Right ventricle myocardium superior (tissue), 1 donor: ENCODE measurements at regions not wholly inside any gene's neighbourhood (a gene's known extent, or its start where the extent isn't known, plus 50 kb on each side); places are given as distances from the start of the nearest gene placed in this dataset.

Experiments used
- ATAC-seq: fragments of 200-7000 bp; cut with Tn5 transposase; one replicate; pipeline ENCODE4 v1.9.1; 2020; ENCODE audit warnings: mild to moderate bottlenecking; ENCODE audit not compliant: poor library complexity
- DNase-seq: peaks from one replicate; pipeline ENCODE4 v3.0.0-alpha.2; 2020
- intact Hi-C: fragments of 100-400 bp; cut with DNase I; formaldehyde crosslinking; loops from one replicate; pipeline ENCODE4 v1.11.2; 2022
- donor health status: DM: no; HTN: yes; CAD: no; lungs with severe emphysema.

DNA sequence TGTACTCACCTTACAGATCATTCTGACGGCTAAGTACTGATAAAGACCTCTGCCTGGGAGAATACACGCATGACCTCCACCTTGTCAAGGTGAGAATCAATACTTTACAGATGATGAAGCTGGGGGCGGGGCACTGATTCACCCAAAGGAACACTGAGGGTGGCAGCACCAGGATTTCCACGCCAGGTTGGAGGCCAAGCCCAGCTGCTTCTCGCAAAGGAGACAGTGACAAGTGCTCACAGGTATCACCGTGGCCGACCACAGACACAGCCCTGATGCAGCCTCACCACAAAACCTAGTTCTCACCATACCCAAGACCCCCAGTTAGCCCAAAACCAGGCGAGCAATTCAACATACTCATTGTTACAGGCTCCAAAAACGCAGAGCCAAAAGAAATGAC lies 434.2 kb downstream of the SOX9 start:
- ATAC-seq = no peak
- no peak for DNase-seq
- intact Hi-C loops = loop anchor here (10.0 kb wide), 1 partner anchor 170 kb away; no protein-coding TSS in a partner anchor

DNA sequence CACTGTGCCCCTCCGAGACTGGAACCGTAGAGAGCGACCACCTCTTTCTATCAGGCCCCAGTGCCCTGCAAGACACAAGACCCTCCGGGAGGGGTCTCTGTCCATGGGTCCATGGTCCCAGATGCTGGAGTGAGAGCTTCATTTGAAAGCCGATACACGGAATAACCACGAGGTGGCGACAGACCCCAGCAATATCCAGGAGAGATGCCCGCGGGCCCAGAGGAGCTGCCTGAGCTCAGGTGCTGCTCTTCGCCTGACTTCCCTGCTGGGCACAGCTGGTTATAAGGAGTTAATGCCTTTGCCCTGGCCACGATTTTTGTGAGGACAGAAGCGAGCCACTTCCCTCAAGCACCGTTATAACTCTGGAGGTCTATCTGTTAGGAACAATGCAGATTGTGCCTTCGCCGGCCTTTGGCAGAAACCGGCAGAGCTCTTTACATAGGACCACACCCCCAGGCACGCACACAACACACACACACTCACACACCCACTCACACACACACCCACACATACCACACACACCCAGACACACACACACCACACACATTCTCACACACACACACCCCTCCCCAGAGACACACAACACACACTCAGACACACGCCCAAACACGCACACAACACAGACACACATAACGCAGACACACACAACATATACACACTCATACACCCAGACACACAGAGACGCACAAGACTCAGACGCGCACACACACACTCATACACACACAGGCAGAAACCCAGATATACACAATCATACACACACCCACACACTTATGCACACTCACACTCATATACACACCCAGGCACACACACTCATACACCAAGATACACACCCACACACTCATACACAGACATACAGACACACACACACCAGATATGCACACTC lies 436.4 kb downstream of the SOX9 start:
- peak; percentile 55 for ATAC-seq
- DNase-seq = peak; percentile 59
- intact Hi-C loops = loop anchor here (10.0 kb wide), 1 partner anchor 168 kb away; no protein-coding TSS in a partner anchor

DNA sequence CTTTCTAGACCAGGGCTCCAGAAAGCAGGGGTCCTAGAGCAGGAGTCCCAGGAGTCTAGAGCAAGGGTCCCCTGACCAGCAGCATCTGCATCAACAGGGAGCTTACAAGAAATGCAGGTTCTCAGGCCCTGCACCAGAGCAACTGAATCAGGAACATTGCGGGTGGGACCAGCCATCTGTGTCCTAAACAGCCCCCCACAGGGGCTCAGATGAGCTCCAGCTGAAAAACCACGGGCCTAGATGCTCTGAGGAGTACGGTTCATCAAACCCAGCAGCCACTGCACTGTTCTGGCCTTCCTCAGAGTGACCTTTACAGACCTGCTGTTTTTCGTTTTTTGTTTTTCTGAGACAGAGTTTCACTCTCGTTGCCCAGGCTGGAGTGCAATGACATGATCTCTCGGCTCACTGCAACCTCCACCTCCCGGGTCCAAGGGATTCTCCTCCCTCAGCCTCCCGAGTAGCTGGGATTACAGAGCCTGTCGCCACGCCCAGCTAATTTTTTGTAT lies 438.2 kb downstream of the SOX9 start:
- DNase-seq = no peak
- intact Hi-C loops = loop anchor here (10.0 kb wide), 1 partner anchor 166 kb away; no protein-coding TSS in a partner anchor

DNA sequence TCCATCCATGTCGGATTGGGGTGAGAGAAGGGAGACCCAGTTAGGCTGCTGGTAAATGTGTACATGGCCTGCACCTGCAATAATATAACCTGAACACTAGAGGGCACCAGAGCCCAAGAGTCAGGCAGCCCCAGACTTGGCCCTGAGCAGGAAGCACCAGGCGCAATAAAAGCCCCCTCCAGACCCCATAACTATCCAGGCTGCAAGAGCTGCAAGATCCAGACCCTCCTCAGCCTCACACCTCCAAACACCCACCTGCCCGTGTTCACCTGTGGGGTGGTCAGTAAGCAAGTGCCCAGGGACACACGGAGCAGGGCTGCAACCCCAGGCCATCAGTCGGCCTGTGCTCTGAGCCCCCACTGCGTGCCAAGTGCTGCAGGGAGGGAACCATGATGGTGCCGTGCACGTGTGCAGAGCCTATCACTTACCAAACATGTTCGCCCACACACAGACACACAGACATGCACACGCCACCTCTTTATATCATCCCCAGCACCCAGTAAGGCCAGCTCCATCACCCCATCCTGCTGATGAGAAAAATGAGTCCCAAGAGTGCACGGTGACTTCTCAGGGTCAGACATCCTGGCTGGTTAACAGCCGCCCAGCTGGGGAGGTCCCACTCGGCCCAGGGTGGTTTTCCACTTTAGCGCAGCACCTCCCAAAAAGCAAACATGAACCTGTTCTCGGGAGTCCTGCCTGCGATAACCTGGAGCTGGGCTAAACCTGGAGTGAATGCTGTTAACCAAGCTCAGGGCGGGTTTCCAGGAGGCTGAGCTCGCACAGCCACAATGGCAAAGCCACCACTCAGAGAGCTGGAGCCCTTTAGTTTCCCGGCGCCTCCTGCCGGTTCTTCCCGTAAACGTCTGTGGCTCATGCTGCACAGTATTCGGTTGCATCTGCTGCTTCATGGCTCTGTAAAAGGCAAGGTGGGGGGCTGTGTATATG lies 439.8 kb downstream of the SOX9 start:
- peak; percentile 84 for ATAC-seq
- intact Hi-C loops = loop anchor here (10.0 kb wide), 1 partner anchor 594 kb away; no protein-coding TSS in a partner anchor
- no peak for DNase-seq

More for the DNA sequence above, 438.2 kb downstream of the SOX9 start:
- no peak for ATAC-seq

DNA sequence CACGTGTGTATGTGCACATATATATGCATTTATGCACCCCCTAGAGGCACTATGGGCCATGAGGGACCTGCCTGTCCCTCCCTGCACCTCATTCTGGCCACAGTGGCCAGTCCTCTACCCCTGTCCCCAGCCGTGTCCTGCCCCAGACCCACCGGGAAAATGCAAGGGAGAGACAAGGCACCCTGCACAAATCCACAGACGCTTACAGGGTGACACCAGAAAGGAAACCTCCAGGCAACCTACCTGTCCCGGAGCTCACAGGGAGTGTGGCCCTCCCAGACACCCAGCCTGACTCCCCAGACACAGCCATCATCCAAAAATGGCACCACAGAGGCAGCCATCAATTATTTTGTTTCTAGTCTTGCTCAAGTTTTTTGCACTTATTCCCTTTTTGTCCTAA lies 440.4 kb downstream of the SOX9 start:
- DNase-seq (no peak), ATAC-seq (no peak)
- intact Hi-C loops = loop anchor here (10.0 kb wide), 1 partner anchor 594 kb away; no protein-coding TSS in a partner anchor

DNA sequence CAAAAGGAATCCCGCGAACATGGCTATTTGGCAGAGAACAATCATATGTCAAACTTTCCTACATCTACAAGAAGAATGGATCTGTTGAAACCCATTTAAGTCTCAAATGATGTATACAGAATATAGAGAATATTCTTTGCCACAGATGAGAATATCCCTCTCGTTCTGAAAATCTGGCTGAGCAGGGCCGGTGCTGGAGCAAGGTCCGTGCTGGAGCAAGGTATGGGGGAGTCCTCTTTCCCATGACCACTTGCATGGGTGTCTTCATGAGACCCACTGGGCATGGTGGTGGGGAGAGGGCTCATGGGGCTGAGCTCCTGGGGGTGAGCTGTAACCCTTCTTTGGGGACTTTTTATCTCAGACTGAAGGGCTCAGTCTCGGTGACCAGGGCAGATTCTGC lies 440.9 kb downstream of the SOX9 start:
- intact Hi-C loops = loop anchor here (10.0 kb wide), 1 partner anchor 593 kb away; no protein-coding TSS in a partner anchor
- DNase-seq (no peak), ATAC-seq (no peak)

DNA sequence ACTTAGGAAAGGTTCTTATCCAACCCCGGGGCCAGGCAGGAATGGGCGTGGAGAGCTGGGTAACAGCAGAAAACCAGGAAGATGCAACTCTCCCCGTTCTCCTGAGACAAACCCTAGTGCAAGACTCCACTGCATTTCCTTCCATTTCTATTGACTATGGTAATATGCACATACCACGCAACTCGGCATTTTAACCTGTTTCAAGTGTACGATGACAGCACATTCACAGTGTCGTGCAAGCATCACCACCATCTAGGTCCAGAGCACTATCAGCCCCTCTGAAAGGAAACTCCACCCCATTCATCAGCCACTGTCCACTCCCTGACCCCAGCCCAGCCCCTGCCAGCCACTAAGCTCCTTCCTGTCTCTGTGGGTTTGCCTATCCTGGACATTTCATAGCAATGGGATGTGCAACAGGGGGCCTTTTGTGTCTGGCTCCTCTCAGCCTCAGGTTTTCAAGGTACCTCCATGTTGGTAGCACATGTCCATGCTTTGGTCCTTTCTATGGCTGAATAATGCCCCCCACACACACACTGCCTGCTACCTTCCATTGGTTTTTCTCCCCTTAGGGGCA lies 441.9 kb downstream of the SOX9 start:
- intact Hi-C loops = loop anchor here (10.0 kb wide), 1 partner anchor 592 kb away; no protein-coding TSS in a partner anchor
- ATAC-seq = no peak
- DNase-seq = no peak

DNA sequence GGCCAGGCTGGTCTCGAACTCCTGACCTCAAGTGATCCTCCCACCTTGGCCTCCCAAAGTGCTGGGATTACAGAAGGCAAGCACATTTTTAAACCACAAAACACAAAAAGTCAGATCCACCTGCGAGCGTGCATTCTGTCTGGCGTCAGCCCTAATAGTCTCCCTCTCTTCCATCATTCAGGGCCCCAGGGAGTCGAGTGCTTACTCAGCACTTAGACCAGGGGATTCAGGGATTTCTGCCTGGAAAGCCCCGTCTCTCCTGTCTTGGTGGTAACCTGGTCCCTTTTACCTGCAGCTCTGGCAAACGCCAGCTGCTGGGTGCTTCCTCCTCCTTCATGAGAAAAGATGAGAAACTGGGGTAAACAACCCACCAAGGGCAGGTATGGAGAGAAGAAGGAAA lies 443.1 kb downstream of the SOX9 start:
- DNase-seq (no peak), ATAC-seq (no peak)
- intact Hi-C loops = loop anchor here (10.0 kb wide), 1 partner anchor 591 kb away; no protein-coding TSS in a partner anchor

DNA sequence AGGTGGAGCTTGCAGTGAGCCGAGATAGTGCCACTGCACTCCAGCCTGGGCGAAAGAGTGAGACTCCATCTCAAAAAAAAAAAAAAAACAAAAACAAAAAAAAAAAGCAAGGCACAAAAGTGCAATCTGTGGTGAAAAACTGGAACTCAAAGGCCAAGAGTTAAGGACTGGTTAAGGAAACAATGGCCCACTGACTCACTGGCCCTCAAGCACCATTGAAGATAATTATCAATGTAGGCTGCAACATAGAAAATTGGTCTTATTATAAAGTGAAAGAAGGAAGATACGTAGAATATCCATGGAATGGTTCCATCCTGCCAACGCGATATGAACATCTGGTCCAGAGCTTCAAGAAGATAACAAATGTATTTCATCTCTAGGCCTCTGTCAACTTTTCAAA lies 444.2 kb downstream of the SOX9 start:
- ATAC-seq (no peak), DNase-seq (no peak)
- intact Hi-C loops = loop anchor here (10.0 kb wide), 1 partner anchor 590 kb away; no protein-coding TSS in a partner anchor

DNA sequence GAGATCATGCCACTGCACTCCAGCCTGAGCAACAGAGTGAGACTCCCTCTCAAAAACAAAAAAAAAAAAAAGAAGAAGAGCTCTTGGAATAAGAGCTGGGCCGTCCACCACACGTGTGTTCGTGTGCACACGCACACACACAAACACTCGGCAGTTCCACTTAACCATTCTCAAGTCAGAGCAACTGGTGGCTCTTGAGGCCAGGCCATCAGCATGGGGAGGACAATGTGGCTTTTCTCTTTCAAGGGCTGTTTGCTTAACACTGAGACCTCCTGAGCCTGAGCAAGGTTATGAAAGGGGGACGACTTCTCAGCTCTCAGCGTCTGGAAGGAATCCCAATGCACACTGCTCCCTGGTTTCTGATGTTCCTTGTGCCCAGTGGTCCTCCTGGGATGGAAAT lies 444.9 kb downstream of the SOX9 start:
- DNase-seq (no peak), ATAC-seq (no peak)
- intact Hi-C loops = loop anchor here (10.0 kb wide), 1 partner anchor 589 kb away; no protein-coding TSS in a partner anchor

DNA sequence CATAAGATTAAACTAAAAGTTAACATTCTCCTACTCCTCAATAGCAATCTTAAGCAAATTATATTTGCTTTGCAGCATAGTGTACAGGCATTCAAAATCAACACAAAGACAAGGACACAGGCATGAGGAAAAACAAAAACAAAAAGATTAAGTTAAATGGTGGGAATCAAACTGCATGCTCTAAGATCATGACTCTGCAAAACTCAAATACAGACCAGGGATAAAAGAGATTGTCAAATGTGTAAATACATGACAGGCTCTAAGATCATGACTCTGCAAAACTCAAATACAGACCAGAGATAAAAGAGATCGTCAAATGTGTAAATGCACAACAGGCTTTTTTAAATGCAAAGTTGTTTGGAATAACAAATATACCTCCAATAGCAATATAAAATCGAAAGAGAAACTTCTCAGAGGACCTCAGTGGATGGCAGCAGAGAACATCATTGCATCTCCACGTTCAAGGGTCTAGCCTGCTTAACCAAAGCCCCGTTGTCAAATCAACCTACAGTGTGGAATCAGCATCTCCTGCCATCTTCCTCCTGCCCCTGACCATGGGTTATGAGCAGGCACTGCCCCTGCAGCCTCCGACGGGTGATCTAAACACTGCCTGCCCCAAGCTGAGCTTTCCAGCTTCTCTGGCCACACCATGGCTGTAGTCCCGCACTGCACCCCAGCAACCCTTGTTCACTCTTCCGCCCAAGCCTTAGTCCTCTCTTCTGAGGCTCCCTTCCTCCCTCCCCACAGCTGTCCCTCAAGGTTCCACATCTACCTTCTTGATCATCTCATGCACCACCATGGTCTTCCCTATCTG lies 446.1 kb downstream of the SOX9 start:
- no peak for DNase-seq
- intact Hi-C loops = loop anchor here (10.0 kb wide), 1 partner anchor 588 kb away; no protein-coding TSS in a partner anchor

DNA sequence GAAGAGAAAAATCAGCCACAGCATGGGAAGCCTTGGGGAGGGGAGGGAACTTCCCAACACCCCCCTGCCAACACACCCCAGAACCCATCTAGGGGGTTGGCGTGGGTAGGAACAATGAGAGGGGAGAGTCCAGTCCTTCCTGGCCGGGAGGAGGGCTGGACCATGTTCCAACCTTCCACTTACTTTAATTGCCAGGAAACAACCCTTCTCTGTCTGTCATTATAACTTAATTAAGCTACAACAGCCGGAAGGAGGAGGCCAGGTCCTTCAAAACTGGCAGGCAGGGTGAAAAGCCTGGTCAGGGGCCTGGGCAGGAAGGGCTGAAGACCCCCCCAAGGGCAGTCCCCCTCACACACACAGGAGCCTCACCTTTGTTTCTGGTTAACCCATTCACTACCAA lies 447.0 kb downstream of the SOX9 start:
- intact Hi-C loops = loop anchor here (10.0 kb wide), 1 partner anchor 587 kb away; no protein-coding TSS in a partner anchor
- no peak for DNase-seq
- ATAC-seq = no peak

More for the DNA sequence above, 446.1 kb downstream of the SOX9 start:
- ATAC-seq = no peak

DNA sequence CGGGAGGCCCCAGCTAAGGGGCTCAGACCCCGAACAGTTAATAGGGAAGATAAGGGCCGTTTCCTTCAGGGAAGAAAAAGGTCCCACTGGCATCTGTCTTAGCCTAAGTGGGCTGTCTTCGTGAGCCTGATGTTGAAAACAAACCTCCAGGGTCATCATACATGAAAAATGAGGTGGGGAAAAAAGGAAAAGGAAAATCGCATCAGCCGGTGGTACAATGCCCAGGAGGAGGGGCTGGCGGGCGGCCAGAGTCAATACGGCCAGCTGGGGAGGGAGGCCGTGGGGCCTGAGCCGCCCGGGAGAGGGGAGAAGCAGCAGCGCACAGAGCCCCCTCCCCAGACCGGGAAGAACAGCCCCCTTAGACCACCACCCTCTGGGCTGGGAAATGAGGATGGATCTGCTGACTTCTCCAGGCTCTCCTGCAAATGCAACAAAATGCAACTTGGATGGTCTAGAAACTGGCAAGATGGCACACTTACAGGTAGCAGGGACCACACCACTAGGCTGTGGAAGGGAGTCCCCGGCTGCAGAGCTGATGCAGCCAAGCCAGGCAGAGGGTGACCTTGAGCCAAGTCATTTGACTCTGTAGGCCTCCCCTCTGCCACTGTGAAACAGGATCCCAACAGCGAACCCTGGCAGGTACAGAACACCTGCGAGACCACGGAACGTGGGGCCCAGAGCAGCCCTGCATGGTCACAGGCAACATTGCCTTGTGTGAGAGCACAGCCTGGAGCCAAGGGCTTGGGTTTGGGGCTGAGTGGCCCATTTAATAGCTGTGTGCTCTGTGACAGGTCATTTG lies 448.5 kb downstream of the SOX9 start:
- ATAC-seq = no peak
- no peak for DNase-seq
- intact Hi-C loops = loop anchor here (10.0 kb wide), 1 partner anchor 585 kb away; no protein-coding TSS in a partner anchor

DNA sequence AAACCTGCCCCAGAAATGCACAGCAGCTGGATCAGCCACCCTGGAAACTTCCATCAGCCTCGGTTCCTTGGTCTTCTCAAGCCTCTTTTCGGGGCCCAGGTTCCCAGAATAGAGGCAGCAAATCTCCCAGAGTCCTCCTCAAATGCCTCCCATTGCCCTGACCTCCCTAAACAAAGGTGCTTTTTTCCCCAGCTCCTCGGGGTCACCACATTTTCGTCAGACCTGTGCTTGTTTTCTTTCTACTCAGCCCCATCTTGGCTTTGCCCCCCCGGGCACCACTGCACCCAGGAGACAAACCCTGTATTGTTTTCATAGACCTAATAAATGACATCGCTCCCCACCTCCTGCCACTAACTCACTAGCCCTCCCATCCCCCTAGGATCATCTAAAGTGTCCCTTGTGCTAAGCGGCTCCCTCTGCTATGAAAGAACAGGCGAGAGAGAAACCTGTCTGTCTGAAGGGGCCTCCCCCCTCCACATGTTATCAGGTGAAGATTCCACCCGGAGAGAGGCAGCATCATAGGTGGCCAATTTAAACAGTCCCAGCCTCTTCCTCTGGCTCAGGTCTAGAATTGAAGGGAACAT lies 451.1 kb downstream of the SOX9 start:
- DNase-seq (no peak), ATAC-seq (no peak)
- intact Hi-C loops = no loop called here

DNA sequence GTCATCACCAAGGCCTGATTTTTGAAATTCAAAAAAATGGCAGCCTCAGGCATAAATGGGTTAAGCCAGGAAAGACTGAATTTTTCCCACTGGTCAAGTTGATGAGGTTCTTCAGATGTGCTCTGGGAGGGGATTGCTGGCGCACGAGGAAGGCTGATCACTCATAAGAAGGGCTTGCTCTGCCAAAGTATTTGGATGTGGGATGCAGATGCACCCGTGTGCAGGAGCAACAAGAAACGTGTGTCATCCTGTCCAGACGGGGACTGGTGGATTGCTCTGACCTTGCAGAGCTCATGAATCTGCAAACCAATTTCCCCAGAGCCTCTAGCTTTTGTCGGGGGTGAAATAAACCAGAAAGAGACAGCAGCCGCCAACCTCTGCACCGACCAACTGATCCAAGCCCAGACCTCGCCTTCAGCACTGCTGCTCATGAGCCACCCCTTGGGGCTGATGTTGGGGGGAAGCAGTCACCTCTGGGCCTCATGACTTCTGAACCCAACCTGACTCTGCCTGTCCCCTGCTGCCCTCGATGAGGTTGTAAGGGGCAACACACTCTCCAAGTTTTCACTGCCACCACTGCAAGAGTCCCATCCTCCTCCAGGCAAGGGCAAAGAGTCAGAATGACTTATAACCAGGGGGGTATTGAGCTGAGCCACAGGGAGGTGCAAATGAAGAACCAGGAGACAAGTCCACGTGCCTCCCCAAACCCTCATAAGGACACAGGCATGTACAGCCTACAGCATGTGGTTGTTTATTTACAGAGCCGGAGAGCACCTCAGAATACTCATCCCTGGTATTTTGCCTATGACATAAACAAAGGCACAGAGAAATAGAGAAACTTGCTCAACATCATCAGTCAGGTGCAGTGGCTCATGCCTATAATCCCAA lies 452.0 kb downstream of the SOX9 start:
- no peak for DNase-seq
- intact Hi-C loops = no loop called here

More for the DNA sequence above, 452.0 kb downstream of the SOX9 start:
- ATAC-seq = no peak
